ENCODE measurements at regions not wholly inside any gene's neighbourhood (a gene's known extent, or its start where the extent isn't known, plus 50 kb on each side); places are given as distances from the start of the nearest gene placed in this dataset.

GRCh38 chr10:4581929-4582328, 244.1 kb upstream of the AKR1E2 start:
- Histone ChIP-seq H3K79me2 (ENCODE audit: insufficient read depth, low read length) (no peaks in the 10 kb centered on the region), H3K4me3 (ENCODE audit: low read depth in 1 of 2, low read length in 2 of 2) (no peak overlapping the region), H3K27ac (ENCODE audit: low read length) (no peak overlapping the region), H3K27me3 (ENCODE audit: insufficient read depth, low read length, poor library complexity) (no peaks in the 10 kb centered on the region), H3K9ac (ENCODE audit: low read depth, low read length) (no peak overlapping the region), H2AFZ (ENCODE audit: low read depth, low read length) (no peak overlapping the region), H3K36me3 (ENCODE audit: insufficient read depth, low read length) (no peaks in the 10 kb centered on the region), H3K4me2 (ENCODE audit: insufficient read depth, low read length) (no peak overlapping the region), H3K9me3 (ENCODE audit: insufficient read depth, low read length, severe bottlenecking) (no peaks in the 10 kb centered on the region), H4K20me1 (ENCODE audit: insufficient read depth, low read length) (no peaks in the 10 kb centered on the region), H3K4me1 (ENCODE audit: insufficient read depth, low read length) (no peaks in the 10 kb centered on the region)
- TF ChIP-seq CTCF (IDR thresholded peaks at IDR 0.05; ENCODE audit: borderline replicate concordance, extremely low read depth, low read length, poor library complexity, severe bottlenecking) (no peak), EZH2 (IDR thresholded peaks at IDR 0.05; ENCODE audit: borderline replicate concordance, low read depth, low read length, severe bottlenecking) (no peak)
- ATAC-seq (ENCODE audit: insufficient read depth, low read depth) (no peak), DNase-seq (no peak)

- ATAC-seq (ENCODE audit: insufficient read depth, low read depth) (no peak), DNase-seq (no peak)
- TF ChIP-seq EZH2 (IDR thresholded peaks at IDR 0.05; ENCODE audit: borderline replicate concordance, low read depth, low read length, severe bottlenecking): no peak
- no peak for TF ChIP-seq CTCF (IDR thresholded peaks at IDR 0.05; ENCODE audit: borderline replicate concordance, extremely low read depth, low read length, poor library complexity, severe bottlenecking)
- Histone ChIP-seq H3K36me3 (ENCODE audit: insufficient read depth, low read length) (no peaks in the 10 kb centered on the region), H3K4me2 (ENCODE audit: insufficient read depth, low read length) (no peak overlapping the region), H2AFZ (ENCODE audit: low read depth, low read length) (no peak overlapping the region), H3K4me1 (ENCODE audit: insufficient read depth, low read length) (no peaks in the 10 kb centered on the region), H3K4me3 (ENCODE audit: low read depth in 1 of 2, low read length in 2 of 2) (no peak overlapping the region), H4K20me1 (ENCODE audit: insufficient read depth, low read length) (no peaks in the 10 kb centered on the region), H3K27ac (ENCODE audit: low read length) (no peak overlapping the region), H3K9ac (ENCODE audit: low read depth, low read length) (no peak overlapping the region), H3K79me2 (ENCODE audit: insufficient read depth, low read length) (no peaks in the 10 kb centered on the region), H3K27me3 (ENCODE audit: insufficient read depth, low read length, poor library complexity) (no peaks in the 10 kb centered on the region), H3K9me3 (ENCODE audit: insufficient read depth, low read length, severe bottlenecking) (no peaks in the 10 kb centered on the region)
Observed at GRCh38 chr10:4579844-4580243, 246.2 kb upstream of the AKR1E2 start.

GRCh38 chr10:4576206-4576605, 249.8 kb upstream of the AKR1E2 start:
- H3K4me2 ChIP-seq (ENCODE audit: insufficient read depth, low read length): no peak overlapping the region
- TF ChIP-seq CTCF (IDR thresholded peaks at IDR 0.05; ENCODE audit: borderline replicate concordance, extremely low read depth, low read length, poor library complexity, severe bottlenecking) (no peak), EZH2 (IDR thresholded peaks at IDR 0.05; ENCODE audit: borderline replicate concordance, low read depth, low read length, severe bottlenecking) (no peak)
- H3K9me3 ChIP-seq (ENCODE audit: insufficient read depth, low read length, severe bottlenecking): no peaks in the 10 kb centered on the region
- no peaks in the 10 kb centered on the region for H3K4me1 ChIP-seq (ENCODE audit: insufficient read depth, low read length)
- no peaks in the 10 kb centered on the region for H3K36me3 ChIP-seq (ENCODE audit: insufficient read depth, low read length)
- ATAC-seq (ENCODE audit: insufficient read depth, low read depth) (no peak), DNase-seq (no peak)
- H3K79me2 ChIP-seq (ENCODE audit: insufficient read depth, low read length): no peaks in the 10 kb centered on the region
- no peak overlapping the region for H2AFZ ChIP-seq (ENCODE audit: low read depth, low read length)
- H3K27ac ChIP-seq (ENCODE audit: low read length): no peak overlapping the region
- H3K27me3 ChIP-seq (ENCODE audit: insufficient read depth, low read length, poor library complexity): no peaks in the 10 kb centered on the region
- no peak overlapping the region for H3K9ac ChIP-seq (ENCODE audit: low read depth, low read length)
- H3K4me3 ChIP-seq (ENCODE audit: low read depth in 1 of 2, low read length in 2 of 2): no peak overlapping the region
- no peaks in the 10 kb centered on the region for H4K20me1 ChIP-seq (ENCODE audit: insufficient read depth, low read length)

- H3K9me3 ChIP-seq (ENCODE audit: insufficient read depth, low read length, severe bottlenecking): no peaks in the 10 kb centered on the region
- no peak overlapping the region for H2AFZ ChIP-seq (ENCODE audit: low read depth, low read length)
- no peaks in the 10 kb centered on the region for H3K79me2 ChIP-seq (ENCODE audit: insufficient read depth, low read length)
- DNase-seq (no peak), ATAC-seq (ENCODE audit: insufficient read depth, low read depth) (peak; percentile 31; the same call in 1 of the 3 replicates)
- H3K4me1 ChIP-seq (ENCODE audit: insufficient read depth, low read length): 0 out of 2 replicates have a peak, but pooled peaks cover 8% of the 10 kb centered on the region
- H4K20me1 ChIP-seq (ENCODE audit: insufficient read depth, low read length): no peaks in the 10 kb centered on the region
- TF ChIP-seq EZH2 (IDR thresholded peaks at IDR 0.05; ENCODE audit: borderline replicate concordance, low read depth, low read length, severe bottlenecking) (no peak), CTCF (IDR thresholded peaks at IDR 0.05; ENCODE audit: borderline replicate concordance, extremely low read depth, low read length, poor library complexity, severe bottlenecking) (no peak)
- no peaks in the 10 kb centered on the region for H3K27me3 ChIP-seq (ENCODE audit: insufficient read depth, low read length, poor library complexity)
- no peak overlapping the region for H3K9ac ChIP-seq (ENCODE audit: low read depth, low read length)
- no peaks in the 10 kb centered on the region for H3K36me3 ChIP-seq (ENCODE audit: insufficient read depth, low read length)
- no peak overlapping the region for H3K4me2 ChIP-seq (ENCODE audit: insufficient read depth, low read length)
- no peak overlapping the region for H3K4me3 ChIP-seq (ENCODE audit: low read depth in 1 of 2, low read length in 2 of 2)
- no peak overlapping the region for H3K27ac ChIP-seq (ENCODE audit: low read length)
Observed at GRCh38 chr10:4569151-4569550, 256.9 kb upstream of the AKR1E2 start.

Measured in DND-41 (cell line).